SK-N-SH (cell line): ENCODE measurements at regions not wholly inside any gene's neighbourhood (a gene's known extent, or its start where the extent isn't known, plus 50 kb on each side); places are given as distances from the start of the nearest gene placed in this dataset.

Experiments
- CTCF ChIP-seq: fragments of 200-600 bp; sonication (generic); IDR thresholded peaks from 2 replicates; pipeline ENCODE4 v1.6.1; 2017; ENCODE audit warnings: antibody characterized with exemption, mild to moderate bottlenecking, moderate library complexity
- ELF1 ChIP-seq: IDR thresholded peaks from 2 replicates; pipeline ENCODE4 v1.4.0; 2012
- EZH2phosphoT487 ChIP-seq: fragments of 200-600 bp; sonication (generic); IDR thresholded peaks from 2 replicates; pipeline ENCODE4 v1.6.1; 2017; ENCODE audit warnings: low read depth, mixed run types, mild to moderate bottlenecking, antibody characterized with exemption, moderate library complexity, borderline replicate concordance
- JUND ChIP-seq: IDR thresholded peaks from 2 replicates; pipeline ENCODE4 v1.4.0; 2012
- MAX ChIP-seq: IDR thresholded peaks from 2 replicates; pipeline ENCODE4 v1.4.0; 2012; ENCODE audit warnings: low read depth
- POLR2AphosphoS5 ChIP-seq: IDR thresholded peaks from 2 replicates; pipeline ENCODE4 v1.6.1; 2012; ENCODE audit warnings: low read depth, low read length
- RAD21 ChIP-seq: IDR thresholded peaks from 2 replicates; pipeline ENCODE4 v1.6.1; 2012; ENCODE audit warnings: mild to moderate bottlenecking, low read length

- TF ChIP-seq POLR2AphosphoS5 = no peak
- no peak for TF ChIP-seq CTCF
- TF ChIP-seq JUND = no peak
- TF ChIP-seq MAX = no peak
- TF ChIP-seq ELF1 = no peak
- no peak for TF ChIP-seq RAD21
- TF ChIP-seq EZH2phosphoT487 = no peak
Observed at GRCh38 chr15:97194750-97195149, 765.8 kb upstream of the ARRDC4 start.
